HFFc6 (cell line): ENCODE measurements at regions not wholly inside any gene's neighbourhood (a gene's known extent, or its start where the extent isn't known, plus 50 kb on each side); places are given as distances from the start of the nearest gene placed in this dataset.
A peak's percentile ranks its signal among the peaks of the same experiment; 100 is the strongest.

ENCODE experiments used
- DNase-seq: peaks from one replicate; pipeline ENCODE4 v3.0.0-alpha.2; 2018
- H3K27ac Mint-ChIP-seq: 2 replicates; pipeline ENCODE4 v1.8.0; 2020; ENCODE audit warnings: mild to moderate bottlenecking, mixed read lengths
- H3K27me3 Mint-ChIP-seq: 2 replicates; pipeline ENCODE4 v1.8.0; 2021; ENCODE audit warnings: mild to moderate bottlenecking, moderate library complexity, mixed read lengths; ENCODE audit not compliant: insufficient read depth
- H3K36me3 Mint-ChIP-seq: 2 replicates; pipeline ENCODE4 v1.8.0; 2021; ENCODE audit warnings: low read depth, mixed read lengths
- H3K4me1 Mint-ChIP-seq: 2 replicates; pipeline ENCODE4 v1.8.0; 2020; ENCODE audit warnings: low read depth, mixed read lengths
- H3K4me3 Mint-ChIP-seq: 2 replicates; pipeline ENCODE4 v1.8.0; 2020; ENCODE audit warnings: mild to moderate bottlenecking, moderate library complexity, mixed read lengths
- H3K9me3 Mint-ChIP-seq: 2 replicates; pipeline ENCODE4 v1.8.0; 2020; ENCODE audit warnings: mild to moderate bottlenecking, mixed read lengths
- CTCF ChIP-seq: fragments of 200-600 bp; sonication (generic); IDR thresholded peaks from 2 replicates; pipeline ENCODE4 v1.5.0; 2021; ENCODE audit warnings: antibody characterized with exemption, mild to moderate bottlenecking

- Mint-ChIP-seq H3K27ac (peak overlapping the region; percentile 3), H3K36me3 (no peaks in the 10 kb centered on the region), H3K9me3 (no peaks in the 10 kb centered on the region), H3K4me3 (peak overlapping the region; percentile 23), H3K4me1 (peaks cover 23% of the 10 kb centered on the region), H3K27me3 (no peaks in the 10 kb centered on the region)
- TF ChIP-seq CTCF = no peak
- peak; percentile 49 for DNase-seq
Measured at GRCh38 chr10:9198611-9199010, 1144.1 kb downstream of the GATA3 start.

- no peaks in the 10 kb centered on the region for H3K36me3 Mint-ChIP-seq
- H3K27me3 Mint-ChIP-seq = no peaks in the 10 kb centered on the region; the same call in 1 of the 2 replicates
- no peaks in the 10 kb centered on the region for H3K9me3 Mint-ChIP-seq
- H3K4me1 Mint-ChIP-seq = peaks cover 6% of the 10 kb centered on the region
- no peak for DNase-seq
- TF ChIP-seq CTCF = no peak
- no peak overlapping the region for H3K4me3 Mint-ChIP-seq
- no peak overlapping the region for H3K27ac Mint-ChIP-seq
Measured at GRCh38 chr10:9205558-9205957, 1151.1 kb downstream of the GATA3 start.

GRCh38 chr10:9209105-9209798, 1154.8 kb downstream of the GATA3 start:
- Mint-ChIP-seq H3K27ac (no peak overlapping the region), H3K4me3 (no peak overlapping the region), H3K27me3 (no peaks in the 10 kb centered on the region; the same call in none of the 2 replicates), H3K36me3 (no peaks in the 10 kb centered on the region), H3K9me3 (no peaks in the 10 kb centered on the region), H3K4me1 (peaks cover 6% of the 10 kb centered on the region)
- peak; percentile 32 for DNase-seq
- peak; percentile 98 for TF ChIP-seq CTCF

- TF ChIP-seq CTCF = peak; percentile 74
- Mint-ChIP-seq H3K27ac (no peak overlapping the region), H3K36me3 (no peaks in the 10 kb centered on the region), H3K4me3 (no peak overlapping the region), H3K27me3 (no peaks in the 10 kb centered on the region; the same call in 1 of the 2 replicates), H3K9me3 (no peaks in the 10 kb centered on the region), H3K4me1 (peaks cover 6% of the 10 kb centered on the region)
- DNase-seq = peak; percentile 6
Measured at GRCh38 chr10:9211228-9211627, 1156.7 kb downstream of the GATA3 start.

GRCh38 chr10:9214618-9215017, 1160.1 kb downstream of the GATA3 start:
- no peak overlapping the region for H3K4me3 Mint-ChIP-seq
- H3K27me3 Mint-ChIP-seq = no peaks in the 10 kb centered on the region; the same call in 1 of the 2 replicates
- no peak for DNase-seq
- TF ChIP-seq CTCF = no peak
- peaks cover under 1% of the 10 kb centered on the region; the same call in 1 of the 2 replicates for H3K4me1 Mint-ChIP-seq
- no peaks in the 10 kb centered on the region for H3K36me3 Mint-ChIP-seq
- H3K9me3 Mint-ChIP-seq = no peaks in the 10 kb centered on the region
- no peak overlapping the region for H3K27ac Mint-ChIP-seq
